Brain pericyte (primary cell): ENCODE measurements at regions not wholly inside any gene's neighbourhood (a gene's known extent, or its start where the extent isn't known, plus 50 kb on each side); places are given as distances from the start of the nearest gene placed in this dataset.

Experiments
- DNase-seq: peaks from one replicate; pipeline ENCODE4 v3.0.0-alpha.2; 2012; ENCODE audit warnings: low read depth, low spot score

DNA sequence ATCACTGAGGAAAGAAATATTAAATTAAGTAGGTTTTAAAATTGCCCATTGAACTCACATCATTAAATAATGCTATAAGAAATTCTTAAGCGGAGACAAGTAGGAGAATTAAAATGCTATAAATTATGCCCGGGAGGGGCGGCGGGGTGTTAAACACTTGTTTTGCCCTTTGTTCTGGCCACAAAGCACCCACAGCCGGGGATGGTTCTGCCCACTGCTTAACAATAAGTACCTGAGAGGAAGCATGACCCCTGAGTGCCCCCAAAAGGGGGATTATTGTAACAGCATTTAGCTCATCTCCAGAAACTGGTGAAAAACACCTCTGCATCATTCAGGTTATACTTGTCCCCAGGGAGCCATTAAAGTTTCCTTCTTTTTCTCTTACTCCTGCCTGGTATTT is 332.7 kb upstream of the POU3F3 start:
- DNase-seq: no peak

GRCh38 chr2:104523921-104524320 is 330.0 kb upstream of the POU3F3 start:
- DNase-seq: no peak

- DNase-seq: no peak
Measured at GRCh38 chr2:104528101-104528500, 325.8 kb upstream of the POU3F3 start.

DNA sequence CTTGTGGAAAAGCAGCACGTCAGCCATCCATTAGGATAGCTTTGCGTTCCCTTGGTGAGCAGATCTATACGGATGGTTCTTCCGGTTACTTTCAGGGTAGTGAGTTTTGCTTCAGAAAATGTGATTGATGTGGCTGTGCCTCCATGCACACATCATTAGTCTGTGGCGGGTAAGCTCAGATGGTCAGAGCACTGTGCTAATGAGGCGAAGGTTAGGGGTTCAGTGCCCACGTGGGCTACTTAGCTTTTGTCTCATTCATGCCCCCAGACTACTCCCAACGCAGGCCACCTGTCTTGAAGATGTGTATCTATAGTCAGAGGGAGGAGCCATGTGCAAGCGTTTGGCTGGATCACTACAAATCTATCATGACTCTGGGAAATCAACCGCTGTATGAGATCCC is 322.8 kb upstream of the POU3F3 start:
- DNase-seq: no peak

DNA sequence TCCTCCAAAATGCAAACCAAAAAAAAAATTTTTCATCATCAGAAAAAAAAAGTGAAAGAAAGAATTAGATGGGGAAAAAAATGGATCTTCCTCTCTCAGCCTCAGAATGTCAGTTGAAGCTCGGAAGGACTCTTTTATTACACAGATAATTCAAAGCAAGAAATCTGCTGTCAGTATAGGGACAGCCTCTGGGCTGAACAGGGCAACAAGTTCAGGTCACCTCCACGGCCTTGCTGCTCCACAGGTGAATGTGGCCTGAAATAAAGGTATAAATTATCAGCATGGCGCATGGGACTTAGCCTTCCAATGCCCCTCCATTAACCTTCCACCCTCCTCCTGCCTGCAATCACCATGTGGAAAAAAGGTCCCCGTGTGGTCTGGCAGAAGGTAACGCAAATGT is 316.8 kb upstream of the POU3F3 start:
- DNase-seq: no peak

DNA sequence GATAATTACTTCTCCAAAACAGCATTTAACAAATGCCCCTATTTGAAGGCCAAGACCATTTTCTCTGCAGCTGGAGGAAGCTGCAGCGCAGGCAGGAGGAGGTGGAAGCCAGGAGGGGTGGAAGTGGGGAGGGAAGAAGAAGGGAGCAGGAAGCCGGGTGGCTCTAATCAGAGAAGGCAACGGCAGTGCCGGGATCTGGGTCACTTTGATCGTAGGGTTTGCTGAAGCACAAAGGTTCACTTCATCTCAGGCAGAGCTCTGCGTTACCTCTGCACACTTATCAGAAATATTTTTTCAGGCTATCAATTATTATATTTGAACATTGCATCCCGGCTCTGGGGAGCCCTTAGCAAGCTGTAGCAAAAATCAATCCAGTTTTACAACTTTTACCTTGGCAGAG is 315.8 kb upstream of the POU3F3 start:
- DNase-seq: no peak

GRCh38 chr2:104539649-104540048 is 314.3 kb upstream of the POU3F3 start:
- DNase-seq: no peak

DNA sequence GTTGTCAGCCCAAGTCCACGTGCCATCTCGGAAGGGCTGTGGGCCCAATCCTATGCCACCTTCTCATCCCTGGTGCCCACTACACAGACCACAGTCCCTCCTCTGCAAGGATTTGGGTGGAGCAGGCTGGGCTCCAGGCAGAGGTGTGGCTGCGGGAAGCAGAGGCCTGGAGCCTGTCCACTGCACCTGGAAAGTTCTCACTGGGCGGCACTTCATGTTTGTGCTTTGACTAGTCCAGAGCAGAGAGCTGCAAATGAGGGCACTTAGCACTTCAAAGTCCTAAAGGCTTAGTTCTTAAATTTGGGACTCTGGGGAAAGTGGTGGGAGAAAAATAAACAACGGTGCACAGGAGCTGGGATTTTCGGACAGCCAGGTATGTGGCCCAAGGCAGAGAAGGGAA is 308.9 kb upstream of the POU3F3 start:
- no peak for DNase-seq

DNA sequence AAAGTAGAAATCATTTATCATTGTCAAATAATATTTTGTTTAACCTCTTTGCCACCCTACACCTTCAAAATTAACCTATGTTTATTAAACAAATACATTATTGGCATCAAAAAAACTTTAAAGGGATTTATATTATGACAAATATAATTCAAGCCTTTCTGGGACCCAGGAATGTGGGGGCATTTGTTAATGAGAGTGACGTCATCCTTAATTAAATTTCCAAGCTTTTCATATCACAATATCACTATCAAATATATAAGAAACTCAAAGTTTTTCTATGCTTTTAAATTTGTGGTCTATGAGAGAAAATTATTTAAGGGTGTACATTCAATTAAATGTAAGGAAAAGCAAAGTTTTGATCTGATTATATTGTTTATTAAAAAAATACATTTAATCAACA is 307.4 kb upstream of the POU3F3 start:
- DNase-seq: no peak

DNA sequence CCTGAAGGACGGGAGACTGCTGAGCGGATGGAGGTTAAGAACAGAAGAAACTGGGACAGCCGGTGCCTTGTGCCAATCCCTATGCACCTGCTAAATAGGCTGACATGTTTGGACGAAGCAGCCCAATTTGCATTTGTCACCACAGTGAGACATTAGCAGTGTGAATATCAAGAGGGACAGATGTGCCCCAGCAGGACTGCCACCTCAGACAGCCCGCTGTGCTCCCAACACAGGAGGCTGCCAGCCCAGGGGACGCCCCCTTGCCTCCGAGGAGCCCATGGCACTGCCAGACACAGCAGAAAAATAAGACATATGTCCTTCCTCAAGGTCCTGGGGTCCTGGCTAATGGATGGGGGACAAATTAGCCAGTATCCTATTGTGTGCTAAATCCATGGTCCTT is 306.7 kb upstream of the POU3F3 start:
- DNase-seq: no peak

DNA sequence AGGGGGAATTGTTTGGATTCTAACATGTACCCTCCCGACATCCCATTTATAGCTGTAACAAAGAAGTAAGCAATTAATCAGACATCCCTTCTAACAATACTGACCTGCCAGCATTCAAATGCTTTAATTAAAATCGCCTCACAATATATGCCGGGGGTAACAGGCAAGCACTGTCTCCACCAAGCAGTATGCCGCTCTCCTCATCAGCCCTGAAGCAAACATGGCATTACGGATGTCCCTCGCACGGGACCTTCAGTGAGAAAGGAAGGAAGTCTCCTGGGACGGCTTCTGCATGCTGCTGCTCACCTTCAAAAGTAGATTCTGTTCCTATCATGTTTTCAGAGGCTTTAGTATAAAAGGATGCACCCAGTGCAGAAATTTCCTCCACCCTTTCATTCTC is 292.7 kb upstream of the POU3F3 start:
- no peak for DNase-seq

- DNase-seq: no peak
Measured at GRCh38 chr2:104562537-104562936, 291.4 kb upstream of the POU3F3 start.

DNA sequence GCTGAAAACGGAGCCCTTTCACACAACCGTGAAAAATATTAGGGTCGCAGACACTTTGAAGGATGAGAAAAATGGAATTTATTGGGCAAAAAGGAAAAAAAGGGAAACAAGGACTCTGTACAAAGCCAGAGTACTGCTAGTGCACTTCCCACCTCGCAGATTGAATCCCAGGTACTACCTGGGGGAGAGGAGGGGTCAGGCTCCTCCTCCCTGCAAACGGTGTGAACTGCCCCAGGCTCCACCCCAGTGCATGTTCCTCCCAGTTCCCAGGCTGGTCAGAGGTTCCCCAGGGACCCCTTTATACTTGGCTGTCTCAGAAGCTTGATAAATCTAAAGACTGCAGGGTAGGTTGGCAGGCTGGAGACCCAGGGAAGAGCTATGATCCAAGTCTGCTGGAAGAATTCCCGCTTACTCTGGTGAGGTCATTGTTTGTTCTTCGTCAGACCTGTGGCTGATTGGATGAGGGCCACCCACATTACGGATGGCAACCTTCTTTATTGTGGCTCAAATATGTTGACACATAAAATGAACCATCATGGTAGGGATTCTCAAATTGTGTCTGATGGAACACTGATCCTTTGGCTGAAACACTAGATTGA is 290.4 kb upstream of the POU3F3 start:
- no peak for DNase-seq

DNA sequence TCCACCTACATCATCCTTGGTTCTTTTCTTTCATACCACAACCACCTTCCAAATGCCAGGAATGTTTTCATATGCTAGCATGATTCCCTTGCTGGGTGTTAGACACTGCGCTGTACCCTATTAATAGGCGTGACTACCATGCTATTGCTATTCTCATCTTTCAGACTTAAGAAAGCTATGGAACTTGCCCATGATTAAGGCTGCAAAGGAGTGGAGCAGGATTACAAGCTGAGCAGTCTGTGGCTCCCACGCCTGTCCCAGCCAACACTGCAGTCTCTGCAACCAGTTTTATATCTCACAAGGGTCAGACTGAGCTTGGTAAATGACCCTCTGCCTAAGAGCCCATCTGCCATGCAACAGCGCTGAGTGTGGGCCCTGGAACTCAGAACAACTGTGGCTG is 285.7 kb upstream of the POU3F3 start:
- no peak for DNase-seq

GRCh38 chr2:104570259-104570658 is 283.7 kb upstream of the POU3F3 start:
- no peak for DNase-seq

- no peak for DNase-seq
Measured at GRCh38 chr2:104572834-104573233, 281.1 kb upstream of the POU3F3 start.

GRCh38 chr2:104574367-104574766 is 279.5 kb upstream of the POU3F3 start:
- no peak for DNase-seq

DNA sequence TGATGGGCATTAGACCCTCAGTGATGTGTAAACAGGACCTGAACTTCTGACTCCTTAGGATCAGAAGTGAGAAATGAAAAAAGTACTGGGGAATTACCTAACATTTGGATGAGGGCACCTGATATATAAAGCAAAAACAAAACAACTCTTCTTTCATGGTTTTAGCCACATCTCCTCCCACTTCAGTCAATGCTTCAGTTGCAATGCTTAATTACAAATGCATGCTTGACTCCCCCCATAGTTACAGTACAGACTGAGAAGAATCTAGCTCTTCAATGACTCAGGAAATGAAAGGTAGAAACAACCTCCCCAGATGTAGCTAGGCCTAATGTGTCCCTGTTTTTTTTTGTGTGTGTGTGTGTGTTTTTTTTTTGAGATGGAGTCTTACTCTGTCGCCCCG is 276.8 kb upstream of the POU3F3 start:
- DNase-seq: no peak

GRCh38 chr2:104582471-104582870 is 271.4 kb upstream of the POU3F3 start:
- DNase-seq: no peak

- no peak for DNase-seq
Measured at GRCh38 chr2:104583811-104584210, 270.1 kb upstream of the POU3F3 start.

DNA sequence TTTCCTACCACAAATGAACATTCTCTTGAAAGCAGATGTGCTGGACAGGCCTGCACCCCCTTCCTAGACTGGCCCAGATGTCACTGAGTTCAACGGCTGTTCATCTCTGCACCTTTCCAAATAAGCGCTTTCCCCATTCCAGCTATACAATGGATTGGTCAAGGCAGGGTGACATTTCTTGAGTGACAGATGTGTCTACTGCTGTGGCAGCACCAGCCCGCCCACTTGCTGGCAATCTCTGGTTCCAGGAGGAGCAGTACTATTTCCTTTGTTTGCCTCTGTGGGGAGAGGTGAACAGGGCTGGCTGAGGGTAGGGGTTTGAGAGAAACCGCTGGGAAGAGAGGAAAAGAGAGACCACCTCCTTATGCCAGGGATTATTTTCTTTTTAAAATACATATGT is 269.5 kb upstream of the POU3F3 start:
- DNase-seq: no peak

- no peak for DNase-seq
Measured at GRCh38 chr2:104595576-104595975, 258.3 kb upstream of the POU3F3 start.

DNA sequence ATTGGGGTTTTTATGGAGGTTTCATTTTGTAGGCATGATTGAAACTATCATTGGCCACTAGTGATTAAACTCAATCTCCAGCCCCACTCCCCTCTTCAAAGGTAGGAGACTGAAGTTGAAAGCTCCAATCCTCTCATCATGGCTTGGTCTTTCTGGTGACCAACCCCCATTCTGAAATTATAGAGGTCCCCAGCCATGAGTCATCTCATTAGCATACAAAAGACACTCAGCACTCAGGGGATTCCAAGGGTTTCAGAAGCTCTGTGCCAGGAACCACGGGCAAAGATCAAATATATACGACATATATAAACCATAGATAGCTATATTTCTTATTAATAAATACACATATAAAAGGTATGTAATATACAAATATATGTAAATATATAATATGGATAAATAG is 256.0 kb upstream of the POU3F3 start:
- no peak for DNase-seq

GRCh38 chr2:104598636-104599035 is 255.3 kb upstream of the POU3F3 start:
- DNase-seq: no peak
